ENCODE measurements at regions not wholly inside any gene's neighbourhood (a gene's known extent, or its start where the extent isn't known, plus 50 kb on each side); places are given as distances from the start of the nearest gene placed in this dataset.

- TF ChIP-seq CTCF (conservative IDR thresholded peaks at IDR 0.05; ENCODE audit: low read length) (no peak), EZH2phosphoT487 (IDR thresholded peaks at IDR 0.05; ENCODE audit: borderline replicate concordance, low read depth, low read length) (no peak)
Observed at GRCh38 chr20:58092353-58092752, 136.1 kb downstream of the ANKRD60 start.

Measured in OCI-LY7 (cell line).